ENCODE measurements at regions not wholly inside any gene's neighbourhood (a gene's known extent, or its start where the extent isn't known, plus 50 kb on each side); places are given as distances from the start of the nearest gene placed in this dataset.

- TF ChIP-seq CTCF (tag by site-specific recombination; IDR thresholded peaks at IDR 0.05) (no peak), ZNF510 (tag by site-specific recombination; IDR thresholded peaks at IDR 0.05; ENCODE audit: insufficient replicate concordance) (no peak), ZSCAN30 (tag by site-specific recombination; IDR thresholded peaks at IDR 0.05) (no peak), ZFP3 (tag by site-specific recombination; IDR thresholded peaks at IDR 0.05; ENCODE audit: low read depth) (no peak), PBX3 (CRISPR knock-in tag; IDR thresholded peaks at IDR 0.05) (no peak), KLF7 (tag by site-specific recombination; IDR thresholded peaks at IDR 0.05; ENCODE audit: borderline replicate concordance) (no peak), ZNF521 (tag by site-specific recombination; IDR thresholded peaks at IDR 0.05) (no peak), ZBTB11 (tag by site-specific recombination; conservative IDR thresholded peaks at IDR 0.05; ENCODE audit: low read depth) (no peak), SETDB1 (IDR thresholded peaks at IDR 0.05; ENCODE audit: insufficient read length, low read length) (no peak), TCF7L2 (IDR thresholded peaks at IDR 0.05; ENCODE audit: borderline replicate concordance, low read depth, low read length) (no peak), ZNF292 (tag by site-specific recombination; IDR thresholded peaks at IDR 0.05; ENCODE audit: borderline replicate concordance, low read depth) (no peak), ZNF138 (tag by site-specific recombination; IDR thresholded peaks at IDR 0.05; ENCODE audit: borderline replicate concordance) (no peak), ZNF202 (tag by site-specific recombination; IDR thresholded peaks at IDR 0.05; ENCODE audit: borderline replicate concordance) (no peak), ZNF341 (tag by site-specific recombination; IDR thresholded peaks at IDR 0.05; ENCODE audit: low read depth) (no peak)
These were observed 928.3 kb downstream of the NSUN3 start for GRCh38 chr3:94990952-94991705.

Measured in HEK293 (cell line).